ENCODE measurements at regions not wholly inside any gene's neighbourhood (a gene's known extent, or its start where the extent isn't known, plus 50 kb on each side); places are given as distances from the start of the nearest gene placed in this dataset.
"Not testable (repeated sequence)": the region's sequence is repeated elsewhere in the genome, so short reads cannot be mapped to it uniquely, and the experiment has no call there.

DNA sequence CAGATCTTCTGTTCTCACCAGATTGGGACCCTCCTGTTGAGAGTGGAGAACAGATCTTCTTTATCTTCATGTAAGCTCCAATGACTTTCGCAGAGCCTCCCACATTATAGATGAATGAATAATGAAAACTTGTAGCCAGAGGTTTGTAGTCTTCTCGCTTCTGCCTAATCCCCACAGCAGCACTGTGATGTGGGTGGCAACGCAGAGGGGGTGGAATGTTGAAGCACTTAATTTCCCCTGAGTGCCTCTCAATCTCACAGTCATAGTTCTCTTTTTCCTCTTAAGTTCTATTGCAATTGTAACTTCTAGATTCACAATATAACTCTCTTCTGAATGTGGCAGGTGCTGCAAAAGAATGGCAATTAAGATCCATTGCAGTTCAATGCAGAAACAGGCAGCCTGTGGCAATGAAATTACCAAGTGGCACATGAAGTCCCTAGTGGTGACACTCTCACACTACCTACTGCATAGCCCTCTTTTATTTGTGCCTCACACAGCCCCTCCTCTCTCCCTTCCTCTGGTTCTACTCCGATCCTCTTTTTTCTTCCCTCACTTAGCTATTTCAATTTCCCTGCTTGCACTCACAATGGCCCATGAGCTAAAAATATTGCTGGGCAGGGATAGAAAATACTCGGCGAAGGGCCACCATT is 281.9 kb downstream of the UBE3D start:
- H3K36me3 ChIP-seq (ENCODE audit: control insufficient read depth, insufficient read depth, low read length), result no peaks in the 10 kb centered on the region
- peaks cover 10% of the 10 kb centered on the region for H3K4me1 ChIP-seq (ENCODE audit: control insufficient read depth, insufficient read depth, low read length, poor library complexity, severe bottlenecking)
- no peak overlapping the region for H3K4me3 ChIP-seq (ENCODE audit: extremely low read depth, insufficient read depth, low read length, poor library complexity, severe bottlenecking)
- no peaks in the 10 kb centered on the region for H3K9me3 ChIP-seq (ENCODE audit: control insufficient read depth, low read length)
- 38% methylated on average over 3 of the region's 6 CpGs; no CpG with 5 or more reads in 1 of the 2 experiments for WGBS, 2 experiments (ENCODE audit: insufficient coverage in 2 of 2)
- no peak overlapping the region for H3K27ac ChIP-seq (ENCODE audit: low read depth, low read length, severe bottlenecking)

DNA sequence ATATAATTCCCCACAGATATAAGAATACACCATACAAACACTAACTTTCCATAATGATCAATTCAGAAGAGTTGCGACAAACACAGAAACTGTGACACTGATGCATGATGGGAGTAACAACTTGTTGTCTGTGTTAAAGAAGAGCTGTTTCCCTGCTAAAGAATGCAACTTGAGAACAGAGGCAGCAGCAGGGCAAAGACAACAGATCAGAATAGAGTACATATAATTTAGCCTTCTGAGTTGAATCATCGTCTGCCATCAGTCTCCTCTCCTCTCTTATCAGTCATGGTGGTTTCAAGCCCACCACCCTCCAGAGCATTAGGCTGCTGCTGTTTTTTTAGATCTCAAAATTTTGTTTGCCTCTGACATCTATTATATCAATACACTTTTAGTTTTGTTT is 280.4 kb downstream of the UBE3D start:
- H3K4me1 ChIP-seq (ENCODE audit: control insufficient read depth, insufficient read depth, low read length, poor library complexity, severe bottlenecking), result peaks cover 10% of the 10 kb centered on the region
- H3K27ac ChIP-seq (ENCODE audit: low read depth, low read length, severe bottlenecking), result no peak overlapping the region
- WGBS, 2 experiments (ENCODE audit: insufficient coverage in 2 of 2), result 50% methylated on average over 1 of the region's 2 CpGs; no CpG with 5 or more reads in 1 of the 2 experiments
- H3K9me3 ChIP-seq (ENCODE audit: control insufficient read depth, low read length), result no peaks in the 10 kb centered on the region
- no peaks in the 10 kb centered on the region for H3K36me3 ChIP-seq (ENCODE audit: control insufficient read depth, insufficient read depth, low read length)
- no peak overlapping the region for H3K4me3 ChIP-seq (ENCODE audit: extremely low read depth, insufficient read depth, low read length, poor library complexity, severe bottlenecking)

GRCh38 chr6:82786248-82786647 is 279.4 kb downstream of the UBE3D start:
- H3K27ac ChIP-seq (ENCODE audit: low read depth, low read length, severe bottlenecking), result no peak overlapping the region
- H3K9me3 ChIP-seq (ENCODE audit: control insufficient read depth, low read length), result no peaks in the 10 kb centered on the region
- peaks cover 10% of the 10 kb centered on the region for H3K4me1 ChIP-seq (ENCODE audit: control insufficient read depth, insufficient read depth, low read length, poor library complexity, severe bottlenecking)
- no peaks in the 10 kb centered on the region for H3K36me3 ChIP-seq (ENCODE audit: control insufficient read depth, insufficient read depth, low read length)
- WGBS, 2 experiments (ENCODE audit: insufficient coverage in 2 of 2), result 83 to 89% methylated on average over 3 of the region's 3 CpGs
- no peak overlapping the region for H3K4me3 ChIP-seq (ENCODE audit: extremely low read depth, insufficient read depth, low read length, poor library complexity, severe bottlenecking)

- no peak overlapping the region for H3K27ac ChIP-seq (ENCODE audit: low read depth, low read length, severe bottlenecking)
- no peaks in the 10 kb centered on the region for H3K36me3 ChIP-seq (ENCODE audit: control insufficient read depth, insufficient read depth, low read length)
- H3K4me1 ChIP-seq (ENCODE audit: control insufficient read depth, insufficient read depth, low read length, poor library complexity, severe bottlenecking), result no peaks in the 10 kb centered on the region
- H3K9me3 ChIP-seq (ENCODE audit: control insufficient read depth, low read length), result peaks cover 5% of the 10 kb centered on the region
- WGBS, 2 experiments (ENCODE audit: insufficient coverage in 2 of 2), result no CpG with 5 or more reads among the region's 1 CpG
- no peak overlapping the region for H3K4me3 ChIP-seq (ENCODE audit: extremely low read depth, insufficient read depth, low read length, poor library complexity, severe bottlenecking)
These were observed 269.7 kb downstream of the UBE3D start for GRCh38 chr6:82795940-82796339.

- Histone ChIP-seq H3K27ac (ENCODE audit: low read depth, low read length, severe bottlenecking) (no peak overlapping the region), H3K4me3 (ENCODE audit: extremely low read depth, insufficient read depth, low read length, poor library complexity, severe bottlenecking) (no peak overlapping the region), H3K9me3 (ENCODE audit: control insufficient read depth, low read length) (peaks cover 5% of the 10 kb centered on the region), H3K36me3 (ENCODE audit: control insufficient read depth, insufficient read depth, low read length) (no peaks in the 10 kb centered on the region), H3K4me1 (ENCODE audit: control insufficient read depth, insufficient read depth, low read length, poor library complexity, severe bottlenecking) (no peaks in the 10 kb centered on the region)
- WGBS, 2 experiments (ENCODE audit: insufficient coverage in 2 of 2), result 100% methylated on average over 1 of the region's 2 CpGs
These were observed 264.6 kb downstream of the UBE3D start for GRCh38 chr6:82801083-82801482.

GRCh38 chr6:82816243-82816642 is 249.4 kb downstream of the UBE3D start:
- not testable (repeated sequence) for H3K4me3 ChIP-seq (ENCODE audit: extremely low read depth, insufficient read depth, low read length, poor library complexity, severe bottlenecking)

DNA sequence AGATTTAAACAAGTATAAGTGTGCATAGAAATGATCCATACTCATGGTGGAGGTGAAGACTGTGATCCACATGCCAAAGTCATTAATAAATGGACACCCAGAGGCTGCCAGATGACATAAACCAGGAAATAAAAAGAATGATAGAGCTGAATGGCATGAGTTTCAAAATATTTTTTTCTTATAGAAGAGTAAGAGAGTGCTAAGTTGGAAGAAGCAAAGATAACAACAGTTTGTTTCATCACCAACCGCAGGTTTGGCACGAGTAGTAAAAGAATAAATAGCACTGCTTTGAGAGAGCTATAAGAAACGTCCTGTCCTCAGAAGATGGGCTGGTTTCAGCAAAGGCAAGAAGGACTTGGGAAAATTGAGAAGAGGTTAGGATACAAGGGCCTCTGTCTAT is 246.9 kb downstream of the UBE3D start:
- Histone ChIP-seq H3K9me3 (ENCODE audit: control insufficient read depth, low read length) (no peaks in the 10 kb centered on the region), H3K36me3 (ENCODE audit: control insufficient read depth, insufficient read depth, low read length) (no peaks in the 10 kb centered on the region), H3K27ac (ENCODE audit: low read depth, low read length, severe bottlenecking) (no peak overlapping the region), H3K4me3 (ENCODE audit: extremely low read depth, insufficient read depth, low read length, poor library complexity, severe bottlenecking) (no peak overlapping the region), H3K4me1 (ENCODE audit: control insufficient read depth, insufficient read depth, low read length, poor library complexity, severe bottlenecking) (no peaks in the 10 kb centered on the region)
- 86 to 89% methylated on average over 3 of the region's 3 CpGs for WGBS, 2 experiments (ENCODE audit: insufficient coverage in 2 of 2)

More at GRCh38 chr6:82816243-82816642, 249.4 kb downstream of the UBE3D start:
- not testable (repeated sequence) for H3K27ac ChIP-seq (ENCODE audit: low read depth, low read length, severe bottlenecking); H3K4me1 ChIP-seq (ENCODE audit: control insufficient read depth, insufficient read depth, low read length, poor library complexity, severe bottlenecking); H3K36me3 ChIP-seq (ENCODE audit: control insufficient read depth, insufficient read depth, low read length); H3K9me3 ChIP-seq (ENCODE audit: control insufficient read depth, low read length)

GRCh38 chr6:82823361-82823760 is 242.3 kb downstream of the UBE3D start:
- Histone ChIP-seq H3K36me3 (ENCODE audit: control insufficient read depth, insufficient read depth, low read length) (no peaks in the 10 kb centered on the region), H3K27ac (ENCODE audit: low read depth, low read length, severe bottlenecking) (no peak overlapping the region), H3K9me3 (ENCODE audit: control insufficient read depth, low read length) (no peaks in the 10 kb centered on the region), H3K4me3 (ENCODE audit: extremely low read depth, insufficient read depth, low read length, poor library complexity, severe bottlenecking) (no peak overlapping the region), H3K4me1 (ENCODE audit: control insufficient read depth, insufficient read depth, low read length, poor library complexity, severe bottlenecking) (no peaks in the 10 kb centered on the region)

- Histone ChIP-seq H3K4me1 (ENCODE audit: control insufficient read depth, insufficient read depth, low read length, poor library complexity, severe bottlenecking) (no peaks in the 10 kb centered on the region), H3K4me3 (ENCODE audit: extremely low read depth, insufficient read depth, low read length, poor library complexity, severe bottlenecking) (no peak overlapping the region), H3K36me3 (ENCODE audit: control insufficient read depth, insufficient read depth, low read length) (no peaks in the 10 kb centered on the region), H3K9me3 (ENCODE audit: control insufficient read depth, low read length) (no peaks in the 10 kb centered on the region), H3K27ac (ENCODE audit: low read depth, low read length, severe bottlenecking) (no peak overlapping the region)
- 93% methylated on average over 2 to 3 of the region's 3 CpGs for WGBS, 2 experiments (ENCODE audit: insufficient coverage in 2 of 2)
These were observed 232.8 kb downstream of the UBE3D start for GRCh38 chr6:82832811-82833210.

DNA sequence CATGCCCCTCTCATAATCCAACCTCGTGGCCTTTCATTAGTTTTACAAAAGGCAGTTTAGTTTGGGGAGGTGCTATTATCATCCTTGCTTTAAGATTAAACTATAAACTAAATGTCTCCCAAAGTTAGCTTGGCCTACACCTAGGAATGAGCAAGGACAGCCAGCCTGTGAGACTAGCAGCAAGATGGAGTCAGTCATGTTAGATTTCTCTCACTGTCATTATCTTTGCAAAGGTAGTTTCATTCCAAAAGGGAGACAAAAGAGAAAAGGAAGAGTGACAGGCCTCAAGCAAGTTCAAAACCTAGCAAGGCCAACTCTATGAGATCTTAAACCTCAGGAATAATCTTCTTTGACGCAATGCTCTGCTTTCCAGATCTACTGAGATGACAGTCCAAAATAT is 232.2 kb downstream of the UBE3D start:
- Histone ChIP-seq H3K36me3 (ENCODE audit: control insufficient read depth, insufficient read depth, low read length) (no peaks in the 10 kb centered on the region), H3K4me3 (ENCODE audit: extremely low read depth, insufficient read depth, low read length, poor library complexity, severe bottlenecking) (no peak overlapping the region), H3K9me3 (ENCODE audit: control insufficient read depth, low read length) (no peaks in the 10 kb centered on the region), H3K4me1 (ENCODE audit: control insufficient read depth, insufficient read depth, low read length, poor library complexity, severe bottlenecking) (no peaks in the 10 kb centered on the region), H3K27ac (ENCODE audit: low read depth, low read length, severe bottlenecking) (no peak overlapping the region)
- WGBS, 2 experiments (ENCODE audit: insufficient coverage in 2 of 2), result no CpG with 5 or more reads among the region's 2 CpGs

DNA sequence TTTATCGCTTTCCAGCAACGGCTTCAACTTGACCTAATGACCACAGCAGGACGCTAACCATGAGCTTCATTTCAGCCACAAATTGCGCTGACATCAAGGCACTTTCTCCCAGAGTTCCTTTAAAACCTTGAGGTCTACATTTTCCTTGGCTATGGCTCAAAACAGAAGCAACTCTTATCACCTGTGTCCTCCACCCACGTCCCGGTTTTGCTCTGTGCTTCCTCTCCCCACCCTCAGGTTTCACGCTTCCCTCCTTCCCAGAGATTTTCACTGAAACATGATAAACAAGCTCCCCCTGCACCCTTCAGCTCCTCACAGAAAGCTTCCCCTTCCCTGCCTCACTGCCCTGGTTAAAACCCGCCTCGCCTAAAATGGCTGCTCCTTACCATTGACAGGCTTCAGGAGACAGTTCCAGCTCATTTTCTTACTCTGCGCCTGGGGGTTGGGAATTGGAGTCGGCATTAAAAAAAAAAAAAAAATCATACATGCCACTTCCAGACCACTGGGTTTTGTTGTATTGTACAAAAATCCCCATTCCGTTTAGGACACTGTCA is 229.5 kb downstream of the UBE3D start:
- H3K27ac ChIP-seq (ENCODE audit: low read depth, low read length, severe bottlenecking), result no peak overlapping the region
- no peaks in the 10 kb centered on the region for H3K4me1 ChIP-seq (ENCODE audit: control insufficient read depth, insufficient read depth, low read length, poor library complexity, severe bottlenecking)
- 89 to 94% methylated on average over 6 to 7 of the region's 12 CpGs for WGBS, 2 experiments (ENCODE audit: insufficient coverage in 2 of 2)
- H3K4me3 ChIP-seq (ENCODE audit: extremely low read depth, insufficient read depth, low read length, poor library complexity, severe bottlenecking), result no peak overlapping the region
- H3K9me3 ChIP-seq (ENCODE audit: control insufficient read depth, low read length), result no peaks in the 10 kb centered on the region
- H3K36me3 ChIP-seq (ENCODE audit: control insufficient read depth, insufficient read depth, low read length), result no peaks in the 10 kb centered on the region

Data from mesodermal cell (in vitro differentiated cells).